ENCODE measurements at regions not wholly inside any gene's neighbourhood (a gene's known extent, or its start where the extent isn't known, plus 50 kb on each side); places are given as distances from the start of the nearest gene placed in this dataset.

- DNase-seq (ENCODE audit: low read depth): no peak
Observed at GRCh38 chr6:112735129-112735528, 388.0 kb downstream of the RFPL4B start.

- DNase-seq (ENCODE audit: low read depth): no peak
Observed at GRCh38 chr6:112739766-112740165, 392.6 kb downstream of the RFPL4B start.

GRCh38 chr6:112743323-112743722, 396.2 kb downstream of the RFPL4B start:
- no peak for DNase-seq (ENCODE audit: low read depth)

GRCh38 chr6:112744827-112745226, 397.7 kb downstream of the RFPL4B start:
- DNase-seq (ENCODE audit: low read depth): no peak

- no peak for DNase-seq (ENCODE audit: low read depth)
Observed at GRCh38 chr6:112745765-112746164, 398.6 kb downstream of the RFPL4B start.

GRCh38 chr6:112749673-112750072, 402.5 kb downstream of the RFPL4B start:
- no peak for DNase-seq (ENCODE audit: low read depth)

GRCh38 chr6:112752305-112752704, 405.2 kb downstream of the RFPL4B start:
- no peak for DNase-seq (ENCODE audit: low read depth)

- no peak for DNase-seq (ENCODE audit: low read depth)
Observed at GRCh38 chr6:112752791-112753190, 405.7 kb downstream of the RFPL4B start.

- DNase-seq (ENCODE audit: low read depth): no peak
Observed at GRCh38 chr6:112760831-112761230, 413.7 kb downstream of the RFPL4B start.

- DNase-seq (ENCODE audit: low read depth): no peak
Observed at GRCh38 chr6:112761740-112762139, 414.6 kb downstream of the RFPL4B start.

- no peak for DNase-seq (ENCODE audit: low read depth)
Observed at GRCh38 chr6:112764377-112764776, 417.2 kb downstream of the RFPL4B start.

GRCh38 chr6:112770308-112770707, 423.2 kb downstream of the RFPL4B start:
- DNase-seq (ENCODE audit: low read depth): no peak

- DNase-seq (ENCODE audit: low read depth): no peak
Observed at GRCh38 chr6:112773187-112773586, 426.1 kb downstream of the RFPL4B start.

GRCh38 chr6:112774319-112774718, 427.2 kb downstream of the RFPL4B start:
- DNase-seq (ENCODE audit: low read depth): no peak

GRCh38 chr6:112780498-112781096, 433.5 kb downstream of the RFPL4B start:
- DNase-seq (ENCODE audit: low read depth): no peak

GRCh38 chr6:112781241-112781640, 434.1 kb downstream of the RFPL4B start:
- no peak for DNase-seq (ENCODE audit: low read depth)

- DNase-seq (ENCODE audit: low read depth): no peak
Observed at GRCh38 chr6:112785408-112785807, 438.3 kb downstream of the RFPL4B start.

- DNase-seq (ENCODE audit: low read depth): no peak
Observed at GRCh38 chr6:112786801-112787200, 439.7 kb downstream of the RFPL4B start.

- DNase-seq (ENCODE audit: low read depth): no peak
Observed at GRCh38 chr6:112787371-112787770, 440.2 kb downstream of the RFPL4B start.

GRCh38 chr6:112795316-112795715, 448.2 kb downstream of the RFPL4B start:
- no peak for DNase-seq (ENCODE audit: low read depth)

GRCh38 chr6:112796712-112797111, 449.6 kb downstream of the RFPL4B start:
- no peak for DNase-seq (ENCODE audit: low read depth)

GRCh38 chr6:112799889-112800288, 452.8 kb downstream of the RFPL4B start:
- no peak for DNase-seq (ENCODE audit: low read depth)

- DNase-seq (ENCODE audit: low read depth): no peak
Observed at GRCh38 chr6:112800439-112800838, 453.3 kb downstream of the RFPL4B start.

GRCh38 chr6:112800916-112801315, 453.8 kb downstream of the RFPL4B start:
- no peak for DNase-seq (ENCODE audit: low read depth)
